GM12801 (cell line): ENCODE measurements at regions not wholly inside any gene's neighbourhood (a gene's known extent, or its start where the extent isn't known, plus 50 kb on each side); places are given as distances from the start of the nearest gene placed in this dataset.

Experiments used
- CTCF ChIP-seq: IDR thresholded peaks from one replicate; pipeline ENCODE4 v1.5.1; 2011; ENCODE audit warnings: control low read depth; ENCODE audit not compliant: insufficient read length; ENCODE audit errors: extremely low read depth

DNA sequence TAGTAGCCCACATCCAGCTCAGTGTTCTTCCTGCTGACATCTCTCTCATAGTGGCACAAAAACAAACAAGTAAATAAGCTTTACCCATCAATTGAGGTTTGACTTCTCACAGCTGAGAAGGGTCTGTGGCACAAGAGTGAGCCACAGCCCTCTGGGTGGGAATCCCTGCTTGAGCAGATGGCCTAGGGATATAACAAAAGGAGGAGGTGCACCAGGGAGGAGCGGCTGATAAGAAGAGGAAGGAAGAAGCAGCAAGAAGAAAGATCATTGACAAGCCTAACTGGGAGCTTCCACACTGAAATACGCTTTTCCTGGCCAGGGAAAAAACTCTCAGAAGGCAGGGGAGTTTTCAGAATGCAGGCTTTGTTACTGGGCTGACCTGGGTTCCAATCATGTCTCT is 279.8 kb downstream of the UACA start:
- TF ChIP-seq CTCF: no peak

- TF ChIP-seq CTCF: no peak
Observed at GRCh38 chr15:70480196-70480856, 283.0 kb downstream of the UACA start.

- TF ChIP-seq CTCF: no peak
Observed at GRCh38 chr15:70479785-70480184, 283.6 kb downstream of the UACA start.

DNA sequence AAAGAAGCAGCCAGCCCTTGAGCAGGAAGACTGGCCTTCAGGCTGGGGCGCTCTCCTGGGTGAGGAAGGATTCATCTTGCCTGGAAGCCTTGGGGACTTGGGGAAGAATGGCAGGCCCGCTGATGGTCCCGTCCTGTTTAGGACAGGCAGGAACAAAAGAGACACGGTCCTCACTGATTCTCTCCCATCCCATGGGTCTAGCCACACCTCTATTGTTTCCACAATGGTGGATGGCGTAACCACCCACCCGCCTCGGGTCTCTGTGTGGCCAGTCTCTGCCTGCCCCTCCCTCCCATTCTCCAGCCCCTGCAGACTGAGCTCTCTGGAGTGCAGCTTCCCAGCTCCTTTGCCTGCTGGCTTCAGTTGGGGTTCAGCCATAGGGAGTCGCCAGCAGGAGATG is 284.3 kb downstream of the UACA start:
- TF ChIP-seq CTCF: no peak

DNA sequence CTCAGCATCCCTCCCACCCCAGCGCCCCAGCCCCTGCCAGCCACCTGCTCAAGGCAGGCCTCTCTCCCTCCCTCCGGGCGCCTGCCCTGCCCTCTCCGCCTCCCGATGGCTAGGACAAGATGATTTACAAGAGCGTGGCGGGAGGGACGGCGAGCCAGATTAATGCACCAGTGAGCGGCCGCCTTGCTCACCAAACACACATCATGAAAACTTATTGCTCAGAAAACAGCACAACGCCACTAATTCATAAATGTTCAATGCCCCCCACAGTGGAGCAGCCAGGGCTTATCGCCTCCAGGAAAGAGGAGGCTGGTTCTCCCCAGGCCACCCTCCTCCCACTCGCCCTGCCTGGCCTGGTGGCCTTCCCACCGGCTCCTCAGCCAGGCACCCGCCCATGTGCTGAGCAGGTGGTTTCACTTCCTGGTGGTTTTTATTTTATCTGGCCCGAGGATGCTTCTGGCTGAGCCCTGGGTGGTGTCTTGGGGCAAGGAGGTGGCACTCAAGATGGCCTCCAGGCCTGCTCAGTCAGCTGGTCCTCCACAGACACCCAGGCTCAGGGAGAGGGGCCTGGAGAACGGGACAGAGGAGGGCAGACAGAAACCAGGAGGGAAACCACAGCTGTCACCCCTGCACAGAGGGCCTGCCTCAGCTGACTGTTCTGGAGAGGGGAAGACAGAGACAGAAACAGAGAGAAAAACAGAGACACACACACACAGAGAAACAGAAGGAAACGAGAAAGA is 284.9 kb downstream of the UACA start:
- TF ChIP-seq CTCF: no peak

DNA sequence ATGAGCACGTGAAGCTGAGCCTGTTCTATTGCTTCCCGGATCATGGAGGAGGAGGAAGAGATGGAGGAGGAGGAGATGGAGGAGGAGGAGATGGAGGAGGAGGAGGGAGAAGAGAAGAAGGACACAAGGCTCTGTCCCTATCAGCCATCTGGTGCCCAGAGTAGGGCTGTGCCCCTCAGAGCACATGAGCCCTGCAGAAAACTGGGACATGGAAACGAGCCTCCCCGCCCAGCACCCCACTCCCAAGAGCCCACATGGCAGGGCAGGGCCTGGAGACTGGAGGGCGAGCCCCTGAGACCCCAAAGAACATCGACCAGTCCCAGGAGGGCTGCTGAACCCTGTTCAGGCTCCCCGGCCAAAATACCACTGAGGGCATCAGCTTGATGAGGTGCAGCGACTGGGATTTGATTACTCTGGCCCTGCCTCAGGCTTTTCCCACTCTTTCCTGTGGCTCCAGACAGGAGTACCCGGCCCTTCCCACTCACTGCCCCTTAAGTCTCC is 285.6 kb downstream of the UACA start:
- no peak for TF ChIP-seq CTCF

- TF ChIP-seq CTCF: no peak
Observed at GRCh38 chr15:70476441-70476840, 286.9 kb downstream of the UACA start.
